ENCODE measurements at regions not wholly inside any gene's neighbourhood (a gene's known extent, or its start where the extent isn't known, plus 50 kb on each side); places are given as distances from the start of the nearest gene placed in this dataset.

DNA sequence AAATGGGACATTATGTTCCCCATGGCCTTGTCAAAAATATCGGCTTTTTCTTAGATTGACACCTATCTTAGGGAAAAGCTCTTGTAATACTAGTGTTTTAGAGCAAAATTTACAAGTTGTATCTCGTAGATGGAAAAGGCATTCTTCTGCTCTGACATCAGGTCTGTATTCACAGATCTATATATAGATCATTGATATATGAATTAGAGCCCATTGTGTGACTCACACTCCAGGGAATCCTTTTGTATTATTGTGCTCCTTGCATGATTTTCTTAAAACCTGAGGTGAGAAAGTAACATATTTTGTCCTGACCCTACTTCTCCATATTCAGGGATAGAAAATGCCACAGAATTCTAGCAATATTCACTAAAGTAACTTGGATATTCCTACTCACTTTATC lies 1160.8 kb upstream of the B3GALT2 start:
- Histone ChIP-seq H2BK12ac (ENCODE audit: low read length) (no peak overlapping the region), H3K18ac (ENCODE audit: low read length) (no peak overlapping the region), H3K79me2 (ENCODE audit: control insufficient read depth, insufficient read depth, low read length, poor library complexity) (no peaks in the 10 kb centered on the region), H2AK5ac (ENCODE audit: low read length) (no peak overlapping the region), H3K27ac (ENCODE audit: low read depth, low read length) (no peak overlapping the region), H3K9ac (ENCODE audit: low read length) (no peak overlapping the region), H3K4me1 (ENCODE audit: control insufficient read depth in 1 of 2, insufficient read depth in 2 of 2, low read length in 2 of 2) (no peaks in the 10 kb centered on the region), H4K91ac (ENCODE audit: low read depth, low read length) (no peak overlapping the region), H2BK5ac (ENCODE audit: low read depth, low read length, poor library complexity) (no peak overlapping the region), H3K4me2 (ENCODE audit: low read length) (no peak overlapping the region), H2AFZ (ENCODE audit: insufficient read depth, low read length, poor library complexity) (no peak overlapping the region), H3K79me1 (ENCODE audit: low read length) (no peaks in the 10 kb centered on the region), H2BK120ac (ENCODE audit: insufficient read depth, low read length, poor library complexity) (no peak overlapping the region), H4K8ac (ENCODE audit: low read depth, low read length) (no peak overlapping the region), H4K12ac (ENCODE audit: low read depth, low read length) (no peak overlapping the region), H3K4ac (ENCODE audit: low read depth, low read length) (no peak overlapping the region), H3K14ac (ENCODE audit: low read length) (no peak overlapping the region), H3K9me3 (ENCODE audit: insufficient read depth, low read depth, low read length) (no peaks in the 10 kb centered on the region), H3K4me3 (ENCODE audit: low read depth, low read length) (no peak overlapping the region), H3K23ac (ENCODE audit: low read length) (no peak overlapping the region), H3K27me3 (ENCODE audit: insufficient read depth, low read length) (no peaks in the 10 kb centered on the region), H3K36me3 (ENCODE audit: control insufficient read depth in 1 of 2, insufficient read depth in 2 of 2, low read length in 2 of 2) (no peaks in the 10 kb centered on the region)
- DNase-seq: no peak
- no CpG with 5 or more reads among the region's 2 CpGs for WGBS (ENCODE audit: extremely low coverage, insufficient coverage, insufficient read length)

- H3K36me3 ChIP-seq (ENCODE audit: control insufficient read depth in 1 of 2, insufficient read depth in 2 of 2, low read length in 2 of 2): no peaks in the 10 kb centered on the region
Measured at GRCh38 chr1:194342484-194343262, 1156.3 kb upstream of the B3GALT2 start.

DNA sequence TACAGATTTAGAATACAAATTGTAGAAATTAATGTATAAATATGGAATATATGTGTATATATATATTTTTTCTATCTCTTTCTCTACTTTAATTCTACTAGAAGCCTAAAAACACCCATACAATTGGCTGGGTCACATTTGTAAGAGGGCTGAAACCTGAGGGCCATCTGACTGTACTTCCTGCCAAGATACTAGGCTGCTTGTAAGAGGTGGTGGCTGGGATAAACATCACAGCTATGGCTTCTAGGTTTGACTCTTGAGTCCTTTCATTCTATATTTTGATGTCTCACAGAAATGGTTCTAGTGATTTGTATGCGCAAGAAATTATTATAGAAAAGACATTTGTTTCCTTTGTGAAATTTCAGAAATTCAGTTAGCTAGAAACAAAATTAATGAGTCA lies 1155.2 kb upstream of the B3GALT2 start:
- no peak overlapping the region for H2BK5ac ChIP-seq (ENCODE audit: low read depth, low read length, poor library complexity)

More at GRCh38 chr1:194342484-194343262, 1156.3 kb upstream of the B3GALT2 start:
- Histone ChIP-seq H3K9ac (ENCODE audit: low read length) (no peak overlapping the region), H3K9me3 (ENCODE audit: insufficient read depth, low read depth, low read length) (no peaks in the 10 kb centered on the region), H3K79me1 (ENCODE audit: low read length) (no peaks in the 10 kb centered on the region), H3K18ac (ENCODE audit: low read length) (no peak overlapping the region), H3K27me3 (ENCODE audit: insufficient read depth, low read length) (no peaks in the 10 kb centered on the region), H2BK5ac (ENCODE audit: low read depth, low read length, poor library complexity) (no peak overlapping the region), H3K4me1 (ENCODE audit: control insufficient read depth in 1 of 2, insufficient read depth in 2 of 2, low read length in 2 of 2) (no peaks in the 10 kb centered on the region), H3K4ac (ENCODE audit: low read depth, low read length) (no peak overlapping the region), H2BK120ac (ENCODE audit: insufficient read depth, low read length, poor library complexity) (no peak overlapping the region), H3K4me2 (ENCODE audit: low read length) (no peak overlapping the region), H2AK5ac (ENCODE audit: low read length) (no peak overlapping the region), H2AFZ (ENCODE audit: insufficient read depth, low read length, poor library complexity) (no peak overlapping the region), H4K91ac (ENCODE audit: low read depth, low read length) (no peak overlapping the region), H4K12ac (ENCODE audit: low read depth, low read length) (no peak overlapping the region), H3K4me3 (ENCODE audit: low read depth, low read length) (no peak overlapping the region), H3K23ac (ENCODE audit: low read length) (no peak overlapping the region), H3K14ac (ENCODE audit: low read length) (no peak overlapping the region), H3K27ac (ENCODE audit: low read depth, low read length) (no peak overlapping the region), H4K8ac (ENCODE audit: low read depth, low read length) (no peak overlapping the region), H2BK12ac (ENCODE audit: low read length) (no peak overlapping the region), H3K79me2 (ENCODE audit: control insufficient read depth, insufficient read depth, low read length, poor library complexity) (no peaks in the 10 kb centered on the region)
- no CpG with 5 or more reads among the region's 18 CpGs for WGBS (ENCODE audit: extremely low coverage, insufficient coverage, insufficient read length)
- DNase-seq: no peak

DNA sequence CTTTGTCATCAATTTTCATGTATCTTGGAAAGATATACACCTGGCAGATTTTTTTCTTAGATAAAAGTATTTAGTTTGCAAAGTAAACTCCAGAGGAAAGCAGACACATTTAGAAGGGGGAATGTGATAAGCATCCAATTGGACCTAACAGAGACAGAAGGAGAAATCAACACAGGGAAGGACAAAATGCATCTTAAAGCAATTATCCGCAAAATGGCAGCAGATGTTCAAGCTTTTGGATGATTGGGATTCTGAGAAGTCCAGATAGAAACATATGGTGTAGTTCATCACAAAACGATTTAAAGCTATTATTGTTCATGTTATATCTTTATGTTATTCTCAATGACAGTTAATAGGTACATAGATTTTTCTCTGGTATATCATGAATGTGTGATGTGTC lies 1153.1 kb upstream of the B3GALT2 start:
- Histone ChIP-seq H3K36me3 (ENCODE audit: control insufficient read depth in 1 of 2, insufficient read depth in 2 of 2, low read length in 2 of 2) (no peaks in the 10 kb centered on the region), H2AK5ac (ENCODE audit: low read length) (no peak overlapping the region), H3K9me3 (ENCODE audit: insufficient read depth, low read depth, low read length) (no peaks in the 10 kb centered on the region), H2BK5ac (ENCODE audit: low read depth, low read length, poor library complexity) (no peak overlapping the region), H3K4me3 (ENCODE audit: low read depth, low read length) (no peak overlapping the region), H2BK12ac (ENCODE audit: low read length) (no peak overlapping the region), H3K79me2 (ENCODE audit: control insufficient read depth, insufficient read depth, low read length, poor library complexity) (no peaks in the 10 kb centered on the region), H3K9ac (ENCODE audit: low read length) (no peak overlapping the region), H2BK120ac (ENCODE audit: insufficient read depth, low read length, poor library complexity) (no peak overlapping the region), H4K91ac (ENCODE audit: low read depth, low read length) (no peak overlapping the region), H3K18ac (ENCODE audit: low read length) (no peak overlapping the region), H3K4me2 (ENCODE audit: low read length) (no peak overlapping the region), H4K12ac (ENCODE audit: low read depth, low read length) (no peak overlapping the region), H2AFZ (ENCODE audit: insufficient read depth, low read length, poor library complexity) (no peak overlapping the region), H4K8ac (ENCODE audit: low read depth, low read length) (no peak overlapping the region), H3K4ac (ENCODE audit: low read depth, low read length) (no peak overlapping the region), H3K14ac (ENCODE audit: low read length) (no peak overlapping the region), H3K27me3 (ENCODE audit: insufficient read depth, low read length) (no peaks in the 10 kb centered on the region), H3K23ac (ENCODE audit: low read length) (no peak overlapping the region), H3K4me1 (ENCODE audit: control insufficient read depth in 1 of 2, insufficient read depth in 2 of 2, low read length in 2 of 2) (no peaks in the 10 kb centered on the region), H3K79me1 (ENCODE audit: low read length) (no peaks in the 10 kb centered on the region), H3K27ac (ENCODE audit: low read depth, low read length) (no peak overlapping the region)
- no CpG with 5 or more reads among the region's 2 CpGs for WGBS (ENCODE audit: extremely low coverage, insufficient coverage, insufficient read length)
- no peak for DNase-seq

More for the DNA sequence above, 1155.2 kb upstream of the B3GALT2 start:
- no peak overlapping the region for H4K12ac ChIP-seq (ENCODE audit: low read depth, low read length)
- no peak overlapping the region for H4K8ac ChIP-seq (ENCODE audit: low read depth, low read length)
- no peak overlapping the region for H3K4ac ChIP-seq (ENCODE audit: low read depth, low read length)
- H2AK5ac ChIP-seq (ENCODE audit: low read length): no peak overlapping the region
- no peak overlapping the region for H3K4me3 ChIP-seq (ENCODE audit: low read depth, low read length)
- no peaks in the 10 kb centered on the region for H3K9me3 ChIP-seq (ENCODE audit: insufficient read depth, low read depth, low read length)
- no peak for DNase-seq
- H4K91ac ChIP-seq (ENCODE audit: low read depth, low read length): no peak overlapping the region
- H2BK120ac ChIP-seq (ENCODE audit: insufficient read depth, low read length, poor library complexity): no peak overlapping the region
- H3K79me2 ChIP-seq (ENCODE audit: control insufficient read depth, insufficient read depth, low read length, poor library complexity): no peaks in the 10 kb centered on the region
- H2AFZ ChIP-seq (ENCODE audit: insufficient read depth, low read length, poor library complexity): no peak overlapping the region
- no peak overlapping the region for H3K27ac ChIP-seq (ENCODE audit: low read depth, low read length)
- no peak overlapping the region for H3K14ac ChIP-seq (ENCODE audit: low read length)
- no peak overlapping the region for H3K4me2 ChIP-seq (ENCODE audit: low read length)
- no peaks in the 10 kb centered on the region for H3K4me1 ChIP-seq (ENCODE audit: control insufficient read depth in 1 of 2, insufficient read depth in 2 of 2, low read length in 2 of 2)
- H3K18ac ChIP-seq (ENCODE audit: low read length): no peak overlapping the region
- H3K23ac ChIP-seq (ENCODE audit: low read length): no peak overlapping the region
- H3K9ac ChIP-seq (ENCODE audit: low read length): no peak overlapping the region
- H3K27me3 ChIP-seq (ENCODE audit: insufficient read depth, low read length): no peaks in the 10 kb centered on the region
- no peaks in the 10 kb centered on the region for H3K79me1 ChIP-seq (ENCODE audit: low read length)
- no CpG with 5 or more reads among the region's 1 CpG for WGBS (ENCODE audit: extremely low coverage, insufficient coverage, insufficient read length)
- H2BK12ac ChIP-seq (ENCODE audit: low read length): no peak overlapping the region
- H3K36me3 ChIP-seq (ENCODE audit: control insufficient read depth in 1 of 2, insufficient read depth in 2 of 2, low read length in 2 of 2): no peaks in the 10 kb centered on the region
